ENCODE measurements at regions not wholly inside any gene's neighbourhood (a gene's known extent, or its start where the extent isn't known, plus 50 kb on each side); places are given as distances from the start of the nearest gene placed in this dataset.
"Not testable (repeated sequence)": the region's sequence is repeated elsewhere in the genome, so short reads cannot be mapped to it uniquely, and the experiment has no call there.

DNA sequence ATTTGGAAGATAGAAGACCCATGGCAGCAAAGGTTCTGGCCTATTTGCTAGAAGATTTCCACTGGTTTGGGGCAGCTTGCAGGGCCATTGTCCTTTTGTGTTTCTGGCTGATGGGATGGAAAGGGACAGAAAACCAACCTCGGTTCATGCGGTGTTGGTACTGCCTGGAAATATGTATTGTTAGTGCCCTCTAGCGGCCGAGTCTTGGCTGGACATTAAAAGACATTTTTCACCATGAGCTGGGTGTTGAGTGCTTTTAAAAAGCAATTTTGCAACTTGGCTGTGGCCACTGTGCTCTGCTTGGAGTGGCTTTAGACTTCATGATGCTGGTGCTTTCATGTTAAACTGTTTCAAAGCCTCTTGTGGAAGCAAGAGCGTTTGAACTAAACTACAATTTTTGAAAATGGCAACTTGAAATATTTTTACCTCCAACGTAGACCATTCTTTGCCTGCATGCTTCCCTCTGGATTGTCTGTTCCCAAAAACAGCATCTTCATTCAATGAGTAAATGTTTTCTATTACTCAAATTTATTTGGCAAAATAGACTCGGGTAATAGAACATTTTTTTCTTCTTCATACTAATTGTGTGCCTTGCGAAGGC lies 102.7 kb upstream of the TBX5 start:
- in situ Hi-C loops (cut with HindIII; ENCODE audit: low sequenced_read_pairs): no loop called here
- peak; percentile 70 for DNase-seq (ENCODE audit: low spot score)

DNA sequence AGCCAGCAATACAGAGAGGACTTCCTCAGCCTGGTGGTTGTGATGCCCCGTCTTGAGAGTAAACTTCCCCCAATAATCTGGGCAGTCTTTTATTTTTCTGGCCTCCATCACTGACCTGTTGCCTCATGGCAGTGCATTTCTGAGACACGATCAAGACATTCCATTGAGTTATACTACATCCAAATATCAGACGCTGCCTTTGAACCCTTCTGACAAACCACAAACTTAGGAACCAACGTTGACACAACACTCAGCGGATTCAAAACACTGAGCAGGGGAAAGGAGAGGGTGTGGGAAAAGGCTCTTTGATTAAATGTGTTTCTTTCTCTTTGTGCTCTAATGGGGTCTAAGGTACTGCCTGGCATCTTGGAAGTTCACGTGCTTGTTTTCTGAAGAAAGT lies 100.7 kb upstream of the TBX5 start:
- DNase-seq (ENCODE audit: low spot score): no peak
- in situ Hi-C loops (cut with HindIII; ENCODE audit: low sequenced_read_pairs): no loop called here

GRCh38 chr12:114504311-114504710 lies 98.4 kb upstream of the TBX5 start:
- DNase-seq (ENCODE audit: low spot score): no peak
- in situ Hi-C loops (cut with HindIII; ENCODE audit: low sequenced_read_pairs): no loop called here

DNA sequence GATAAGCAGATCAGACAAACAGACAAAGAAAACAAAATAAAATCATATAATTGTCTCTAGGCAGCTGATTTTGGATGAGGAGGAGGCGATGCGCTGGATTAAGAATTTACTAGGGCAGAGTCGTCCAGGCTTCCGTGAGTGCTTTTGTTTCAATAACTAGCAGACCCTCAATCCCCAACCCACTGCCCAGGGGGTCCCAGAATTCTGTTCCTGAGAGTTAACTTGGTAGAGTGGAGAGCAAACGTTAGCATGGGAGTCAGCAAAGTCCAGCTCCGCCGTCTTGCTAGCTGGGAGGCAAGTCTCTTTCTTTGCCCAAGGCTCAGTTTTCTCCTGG lies 95.5 kb upstream of the TBX5 start:
- DNase-seq (ENCODE audit: low spot score): no peak
- in situ Hi-C loops (cut with HindIII; ENCODE audit: low sequenced_read_pairs): no loop called here

GRCh38 chr12:114500775-114501473 lies 95.0 kb upstream of the TBX5 start:
- in situ Hi-C loops (cut with HindIII; ENCODE audit: low sequenced_read_pairs): no loop called here

DNA sequence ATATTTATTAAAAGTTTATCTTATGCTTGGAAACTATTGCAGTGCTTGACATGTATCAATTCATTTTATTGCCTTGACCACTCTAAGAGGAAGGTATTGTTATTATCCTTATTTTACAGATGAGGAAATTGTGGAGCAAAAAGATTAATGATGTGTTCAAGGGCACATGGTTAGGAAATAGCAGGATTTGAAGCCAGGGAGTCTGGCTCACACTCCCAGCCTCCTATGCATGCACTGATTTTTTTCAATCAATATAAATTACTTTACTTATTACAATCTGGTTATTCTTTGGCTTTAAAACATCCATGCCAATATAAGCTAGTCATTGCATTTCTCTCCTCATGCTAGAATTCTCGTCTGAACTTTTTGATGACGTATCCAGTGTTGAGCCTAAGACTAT lies 94.2 kb upstream of the TBX5 start:
- in situ Hi-C loops (cut with HindIII; ENCODE audit: low sequenced_read_pairs): no loop called here
- no peak for DNase-seq (ENCODE audit: low spot score)

More at GRCh38 chr12:114500775-114501473, 95.0 kb upstream of the TBX5 start:
- DNase-seq (ENCODE audit: low spot score): no peak

- in situ Hi-C loops (cut with HindIII; ENCODE audit: low sequenced_read_pairs): no loop called here
- no peak for DNase-seq (ENCODE audit: low spot score)
Measured at GRCh38 chr12:114499338-114499737, 93.4 kb upstream of the TBX5 start.

- no peak for DNase-seq (ENCODE audit: low spot score)
- in situ Hi-C loops (cut with HindIII; ENCODE audit: low sequenced_read_pairs): no loop called here
Measured at GRCh38 chr12:114491916-114492315, 86.0 kb upstream of the TBX5 start.

GRCh38 chr12:114484822-114485459 lies 79.0 kb upstream of the TBX5 start:
- in situ Hi-C loops (cut with HindIII; ENCODE audit: low sequenced_read_pairs); DNase-seq (ENCODE audit: low spot score): not testable (repeated sequence)

GRCh38 chr12:114483996-114484395 lies 78.1 kb upstream of the TBX5 start:
- DNase-seq (ENCODE audit: low spot score): no peak
- in situ Hi-C loops (cut with HindIII; ENCODE audit: low sequenced_read_pairs): no loop called here

- DNase-seq (ENCODE audit: low spot score): no peak
- in situ Hi-C loops (cut with HindIII; ENCODE audit: low sequenced_read_pairs): no loop called here
Measured at GRCh38 chr12:114481200-114481535, 75.2 kb upstream of the TBX5 start.

DNA sequence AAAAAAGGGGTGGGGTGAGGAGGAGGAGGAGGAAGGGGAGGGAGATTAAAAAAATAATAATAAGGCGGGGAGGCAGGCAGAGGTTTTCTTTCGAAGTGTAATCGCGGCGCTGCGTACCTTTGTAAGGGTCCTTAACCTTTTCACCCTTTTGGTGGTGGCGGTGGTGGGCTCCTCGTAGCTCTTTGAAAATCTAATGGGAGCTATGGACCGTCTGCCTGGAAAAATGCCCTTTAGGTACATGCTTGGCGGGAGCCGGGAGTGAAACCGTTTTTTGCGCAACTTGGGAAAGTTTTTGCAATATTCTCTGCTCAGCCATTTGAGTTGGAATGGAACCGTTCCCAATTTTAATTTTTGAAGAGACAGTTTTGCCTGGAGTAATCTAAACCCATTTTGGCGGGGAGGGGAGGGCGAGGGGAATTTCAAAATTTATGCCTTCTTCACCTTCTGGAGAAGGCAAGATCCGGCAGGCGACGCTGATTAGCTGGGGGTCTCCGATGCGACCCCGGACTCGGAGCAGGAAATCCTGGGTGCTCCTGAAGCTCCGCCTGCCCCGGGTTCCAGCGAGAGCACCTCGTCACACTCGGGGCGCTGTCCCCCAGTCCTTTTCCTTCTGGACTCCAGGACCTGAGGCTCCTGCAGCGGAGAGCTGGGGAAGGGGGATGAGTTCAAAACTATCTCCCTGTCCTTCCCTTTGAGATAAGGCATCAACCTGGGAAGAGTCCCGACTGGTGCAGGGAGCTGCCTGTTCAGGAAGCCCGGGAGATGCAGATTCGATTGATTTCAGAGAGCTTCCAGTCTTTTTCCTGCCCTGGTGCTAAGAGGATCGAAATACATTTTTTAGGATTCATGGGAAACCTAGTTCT lies 74.6 kb upstream of the TBX5 start:
- DNase-seq (ENCODE audit: low spot score): no peak

GRCh38 chr12:114479831-114480230 lies 73.9 kb upstream of the TBX5 start:
- in situ Hi-C loops (cut with HindIII; ENCODE audit: low sequenced_read_pairs): no loop called here
- DNase-seq (ENCODE audit: low spot score): no peak

More for the DNA sequence above, 74.6 kb upstream of the TBX5 start:
- in situ Hi-C loops (cut with HindIII; ENCODE audit: low sequenced_read_pairs): no loop called here

GRCh38 chr12:114478865-114479264 lies 72.9 kb upstream of the TBX5 start:
- in situ Hi-C loops (cut with HindIII; ENCODE audit: low sequenced_read_pairs): no loop called here
- no peak for DNase-seq (ENCODE audit: low spot score)

- no peak for DNase-seq (ENCODE audit: low spot score)
- in situ Hi-C loops (cut with HindIII; ENCODE audit: low sequenced_read_pairs): no loop called here
Measured at GRCh38 chr12:114477989-114478395, 72.0 kb upstream of the TBX5 start.

DNA sequence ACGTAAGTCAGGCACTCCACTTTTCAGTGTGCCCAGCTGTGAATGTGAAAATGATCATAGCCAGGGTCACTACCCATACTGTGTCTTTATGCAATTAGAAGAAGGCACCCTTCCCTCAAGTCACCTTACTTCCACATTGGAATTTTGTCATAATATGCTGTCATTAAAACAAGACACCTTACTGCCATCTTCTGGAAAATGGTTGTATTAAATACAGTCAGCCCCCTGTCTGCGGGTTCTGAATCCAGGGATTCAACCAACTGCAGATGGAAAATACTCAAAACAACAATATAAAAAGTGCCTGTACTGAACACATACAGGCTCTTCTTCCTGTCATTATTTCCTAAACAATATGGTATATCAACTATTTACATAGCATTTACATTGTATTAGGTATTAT lies 70.2 kb upstream of the TBX5 start:
- in situ Hi-C loops (cut with HindIII; ENCODE audit: low sequenced_read_pairs): no loop called here
- DNase-seq (ENCODE audit: low spot score): peak; percentile 17

DNA sequence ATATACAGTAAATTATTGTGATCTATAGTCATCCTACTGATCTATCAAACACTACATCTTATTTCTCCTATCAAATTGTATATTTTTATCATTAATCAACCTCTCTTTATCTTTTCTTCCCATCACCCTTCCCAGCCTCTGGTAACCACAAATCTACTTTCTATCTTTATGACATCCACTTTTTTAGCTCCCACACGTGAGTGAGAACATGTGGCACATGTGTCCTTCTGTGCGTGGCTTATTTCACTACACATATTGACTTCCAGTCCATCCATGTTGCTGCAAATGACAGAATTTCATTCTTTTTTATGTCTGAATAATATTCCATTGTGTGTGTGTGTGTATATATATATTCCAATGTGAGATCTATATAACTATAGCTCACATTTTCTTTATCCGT lies 67.8 kb upstream of the TBX5 start:
- in situ Hi-C loops (cut with HindIII; ENCODE audit: low sequenced_read_pairs): no loop called here
- no peak for DNase-seq (ENCODE audit: low spot score)

DNA sequence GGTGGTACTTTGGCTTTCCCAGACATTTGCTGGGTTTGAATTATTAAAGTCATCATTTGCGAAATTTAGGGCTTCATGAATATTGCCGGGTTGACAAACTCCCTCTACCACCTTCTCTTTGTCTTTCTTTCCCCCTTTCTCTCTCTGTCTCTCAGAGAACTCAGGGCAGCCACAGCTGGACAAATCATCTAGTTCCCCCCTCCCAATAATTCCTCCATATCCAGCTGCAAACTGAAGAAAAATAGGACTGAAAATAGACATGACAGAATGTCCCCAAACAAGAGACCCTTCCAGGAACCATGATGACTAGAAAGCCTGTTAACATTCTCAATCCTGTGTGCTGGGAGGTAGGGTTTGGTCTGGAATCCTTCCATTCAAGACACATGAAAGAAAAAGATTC lies 67.1 kb upstream of the TBX5 start:
- DNase-seq (ENCODE audit: low spot score): no peak
- in situ Hi-C loops (cut with HindIII; ENCODE audit: low sequenced_read_pairs): no loop called here

- DNase-seq (ENCODE audit: low spot score): no peak
- in situ Hi-C loops (cut with HindIII; ENCODE audit: low sequenced_read_pairs): no loop called here
Measured at GRCh38 chr12:114457620-114458019, 51.7 kb upstream of the TBX5 start.
